SK-N-DZ (cell line): ENCODE measurements at regions not wholly inside any gene's neighbourhood (a gene's known extent, or its start where the extent isn't known, plus 50 kb on each side); places are given as distances from the start of the nearest gene placed in this dataset.
"Not testable (repeated sequence)": the region's sequence is repeated elsewhere in the genome, so short reads cannot be mapped to it uniquely, and the experiment has no call there.

Experiments
- DNase-seq: peaks from one replicate; pipeline ENCODE4 v3.0.0-alpha.2; 2015; ENCODE audit warnings: low spot score

DNA sequence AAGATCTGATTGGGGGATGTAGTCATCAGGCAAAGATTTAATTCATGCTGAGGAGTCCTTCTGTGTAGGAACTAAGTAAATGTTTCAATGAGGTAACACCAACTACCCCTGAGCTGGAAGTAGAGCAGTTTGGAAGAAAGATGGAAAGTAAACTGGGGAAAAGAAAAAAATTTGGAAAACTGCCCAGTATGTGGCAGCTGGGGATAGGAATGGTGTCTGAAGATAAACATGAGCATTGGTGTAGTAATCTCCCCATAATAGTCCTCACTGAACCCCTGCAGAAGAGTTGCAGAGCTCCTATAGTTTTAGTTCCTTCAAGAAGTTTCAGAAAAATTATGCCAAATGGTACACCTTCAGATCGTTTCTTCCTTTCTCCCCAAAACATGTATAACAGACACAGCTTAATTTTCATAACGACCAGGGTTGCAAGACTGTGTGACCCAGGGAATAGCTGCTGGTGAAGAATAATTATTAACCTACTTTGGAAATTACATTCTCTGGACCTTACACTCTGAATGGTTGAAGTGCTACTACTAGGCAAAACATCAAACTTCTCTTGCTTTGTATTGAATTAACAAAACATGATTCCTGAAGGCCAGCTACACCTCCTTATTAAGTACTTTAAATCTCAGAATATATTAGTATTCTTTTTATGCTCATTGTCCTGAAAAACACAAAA is 446.4 kb upstream of the NRG3 start:
- DNase-seq, result no peak

GRCh38 chr10:81439445-81439844 is 435.5 kb upstream of the NRG3 start:
- DNase-seq, result no peak

- not testable (repeated sequence) for DNase-seq
Observed at GRCh38 chr10:81441624-81442023, 433.4 kb upstream of the NRG3 start.

DNA sequence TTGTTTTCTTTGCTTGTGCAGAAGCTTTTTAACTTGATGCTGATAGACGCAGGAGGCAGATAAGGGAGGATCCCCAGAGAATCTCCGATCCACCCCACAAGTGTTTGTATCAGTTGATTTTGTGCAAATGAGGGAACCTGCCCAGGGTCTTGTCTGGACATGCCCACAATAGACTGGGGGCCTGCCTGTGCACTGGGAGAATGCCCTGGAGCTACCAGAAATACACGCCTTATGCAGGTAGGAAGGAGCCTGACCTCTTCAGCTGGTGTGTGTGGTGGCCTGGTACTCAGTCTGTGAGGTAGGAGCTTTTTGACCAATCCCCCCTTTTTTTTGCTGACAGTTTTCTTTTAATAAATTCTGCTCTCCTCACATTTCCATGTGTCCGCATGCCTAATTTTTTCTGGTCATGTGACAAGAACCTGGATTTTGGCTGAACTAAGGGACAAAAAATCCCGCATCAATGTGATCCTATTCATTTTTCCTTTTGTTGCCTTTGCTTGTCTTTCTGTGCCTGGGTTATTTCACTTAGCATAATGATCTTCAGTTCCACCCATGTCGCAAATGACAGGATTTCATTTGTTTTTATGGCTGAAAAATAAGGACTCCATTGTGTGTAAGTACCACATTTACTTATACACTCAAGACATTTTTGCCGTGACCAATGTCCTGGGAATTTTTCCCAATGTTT is 430.6 kb upstream of the NRG3 start:
- DNase-seq, result no peak

GRCh38 chr10:81450651-81451050 is 424.3 kb upstream of the NRG3 start:
- DNase-seq, result no peak

GRCh38 chr10:81472927-81473470 is 402.0 kb upstream of the NRG3 start:
- no peak for DNase-seq

- DNase-seq, result no peak
Observed at GRCh38 chr10:81473755-81474154, 401.2 kb upstream of the NRG3 start.

DNA sequence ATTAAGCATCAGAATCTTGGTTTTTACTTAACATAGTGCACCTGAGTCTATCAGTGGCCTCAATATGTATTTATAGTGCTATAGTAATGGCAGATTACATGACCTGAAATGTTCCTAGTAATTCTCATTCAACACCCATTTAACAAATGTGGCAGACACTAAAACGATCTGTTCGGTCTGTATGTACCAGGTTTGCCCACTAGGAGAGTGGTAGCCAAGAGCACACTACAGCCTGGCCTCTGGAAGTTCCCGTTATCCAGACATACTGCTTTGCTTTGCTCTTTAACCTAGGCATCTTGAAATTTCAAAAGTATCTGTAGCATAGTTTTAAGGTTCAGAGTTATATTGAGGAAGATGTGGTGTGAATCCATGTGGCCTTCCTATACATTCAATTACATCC is 395.7 kb upstream of the NRG3 start:
- DNase-seq, result no peak

- DNase-seq, result no peak
Observed at GRCh38 chr10:81496626-81497025, 378.4 kb upstream of the NRG3 start.

GRCh38 chr10:81498011-81498551 is 376.9 kb upstream of the NRG3 start:
- DNase-seq, result no peak

- no peak for DNase-seq
Observed at GRCh38 chr10:81502677-81503359, 372.2 kb upstream of the NRG3 start.

- not testable (repeated sequence) for DNase-seq
Observed at GRCh38 chr10:81505777-81506176, 369.2 kb upstream of the NRG3 start.

DNA sequence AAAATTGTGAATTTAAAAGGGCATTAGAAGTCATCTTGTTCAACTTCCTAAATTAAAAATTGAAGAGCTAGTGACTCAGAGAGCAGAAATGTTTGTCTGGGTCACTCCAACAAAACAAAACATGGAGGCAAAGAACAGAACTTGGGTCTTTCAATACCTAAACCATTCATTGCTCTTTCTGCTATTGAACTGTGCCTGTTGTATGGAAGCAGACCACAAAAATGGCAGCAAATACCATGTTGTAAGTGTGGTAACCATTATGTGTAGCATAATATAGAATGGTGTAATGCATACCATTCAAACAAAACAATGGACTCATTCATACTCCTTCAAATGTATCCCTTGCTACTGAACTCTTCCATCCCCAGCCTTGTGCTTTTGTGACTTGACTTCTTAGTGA is 360.2 kb upstream of the NRG3 start:
- no peak for DNase-seq

- DNase-seq, result no peak
Observed at GRCh38 chr10:81520688-81521087, 354.3 kb upstream of the NRG3 start.

DNA sequence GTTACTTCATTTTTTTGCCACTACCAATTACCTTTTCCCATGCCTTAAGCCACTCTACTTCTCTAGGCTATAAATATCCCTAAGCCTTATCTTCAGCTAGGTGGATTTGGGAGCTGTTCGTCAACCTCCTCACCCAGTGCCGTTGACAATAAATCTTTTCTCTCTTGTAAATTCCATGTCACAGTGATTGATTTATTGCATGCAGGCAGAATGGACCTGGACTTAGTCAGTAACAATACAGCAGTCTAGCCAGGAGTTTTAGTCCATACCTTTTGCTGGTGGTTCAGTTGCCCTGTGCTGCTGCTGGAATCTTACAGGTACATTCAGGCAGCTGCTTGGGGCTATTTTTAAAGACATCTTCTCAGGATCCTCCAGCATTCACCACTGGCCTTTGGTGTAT is 350.5 kb upstream of the NRG3 start:
- DNase-seq, result no peak

- DNase-seq, result no peak
Observed at GRCh38 chr10:81532403-81532802, 342.6 kb upstream of the NRG3 start.

DNA sequence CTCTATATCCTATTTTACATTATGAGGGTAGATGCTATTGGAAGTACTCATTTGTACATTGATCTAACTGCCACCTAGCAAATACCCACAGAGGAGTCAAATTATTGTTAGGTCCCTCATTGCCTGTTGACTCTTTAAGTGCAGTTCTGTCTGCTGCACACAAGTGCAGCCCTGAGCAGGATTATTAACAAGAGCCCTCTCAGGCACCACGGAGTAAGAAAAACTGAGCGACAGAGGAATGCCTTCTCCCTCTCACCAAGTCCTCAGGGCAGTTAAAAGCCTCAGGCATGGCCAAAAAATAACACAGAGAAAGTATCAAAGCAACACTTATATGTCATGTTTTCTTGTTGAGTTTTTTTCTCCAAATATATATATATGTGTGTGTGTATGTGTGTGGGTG is 340.0 kb upstream of the NRG3 start:
- no peak for DNase-seq

DNA sequence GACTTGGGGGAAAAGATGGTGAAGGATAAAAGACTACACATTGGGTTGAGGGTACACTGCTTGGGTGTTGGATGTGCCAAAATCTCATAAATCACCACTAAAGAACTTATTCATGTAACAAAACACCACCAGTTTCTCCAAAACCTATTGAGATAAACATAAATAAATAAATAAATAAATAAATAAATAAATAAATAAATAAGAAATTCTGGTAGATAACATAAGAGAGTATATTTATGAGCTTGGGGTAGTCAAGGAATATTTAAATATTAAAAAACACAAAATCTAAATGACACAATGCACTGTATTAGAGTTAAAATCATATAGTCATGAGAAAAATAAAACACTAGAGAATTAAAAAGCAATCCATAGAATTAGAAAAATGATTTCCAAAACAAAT is 333.5 kb upstream of the NRG3 start:
- no peak for DNase-seq

DNA sequence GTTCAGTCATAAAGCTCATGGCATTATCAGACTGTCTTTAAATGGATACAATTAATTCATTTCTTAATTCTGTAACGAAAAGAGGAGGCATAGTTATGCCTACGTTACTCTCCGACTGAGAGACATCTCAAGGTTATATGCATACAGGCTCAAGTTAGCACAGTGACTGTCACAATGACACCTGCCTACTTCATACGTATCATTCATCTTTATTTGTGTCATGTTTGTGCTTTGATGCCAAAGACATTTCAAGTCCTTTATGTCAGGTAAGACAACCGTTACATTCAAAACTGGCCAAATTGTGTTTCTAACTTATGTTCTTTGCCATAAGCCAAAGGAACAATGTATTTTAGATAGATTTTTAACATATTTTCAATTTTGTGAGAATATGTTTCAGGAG is 328.8 kb upstream of the NRG3 start:
- DNase-seq, result no peak

GRCh38 chr10:81548160-81548559 is 326.8 kb upstream of the NRG3 start:
- DNase-seq, result no peak

- DNase-seq, result no peak
Observed at GRCh38 chr10:81564143-81564542, 310.9 kb upstream of the NRG3 start.

GRCh38 chr10:81569488-81569887 is 305.5 kb upstream of the NRG3 start:
- no peak for DNase-seq
